NB4 (cell line): ENCODE measurements at regions not wholly inside any gene's neighbourhood (a gene's known extent, or its start where the extent isn't known, plus 50 kb on each side); places are given as distances from the start of the nearest gene placed in this dataset.

Source experiments
- CTCF ChIP-seq: IDR thresholded peaks from one replicate; pipeline ENCODE4 v1.5.1; 2012; ENCODE audit warnings: low read depth, low read length
- MYC ChIP-seq: IDR thresholded peaks from 2 replicates; pipeline ENCODE4 v1.6.1; 2011; ENCODE audit warnings: low read depth, low read length
- POLR2A ChIP-seq: IDR thresholded peaks from 2 replicates; pipeline ENCODE4 v1.6.1; 2011; ENCODE audit warnings: mild to moderate bottlenecking; ENCODE audit not compliant: insufficient read length; ENCODE audit errors: extremely low read depth

- TF ChIP-seq POLR2A (no peak), CTCF (no peak), MYC (no peak)
Measured at GRCh38 chr2:23327887-23328286, 57.1 kb upstream of the KLHL29 start.
